ENCODE measurements at regions not wholly inside any gene's neighbourhood (a gene's known extent, or its start where the extent isn't known, plus 50 kb on each side); places are given as distances from the start of the nearest gene placed in this dataset.
A peak's percentile ranks its signal among the peaks of the same experiment; 100 is the strongest.

- Histone ChIP-seq H3K9ac (ENCODE audit: low read length) (no peak overlapping the region), H3K4me1 (ENCODE audit: control insufficient read depth, insufficient read depth, low read length) (peaks cover 5% of the 10 kb centered on the region), H3K36me3 (ENCODE audit: control insufficient read depth, insufficient read depth, low read length, severe bottlenecking) (no peaks in the 10 kb centered on the region), H3K4me3 (ENCODE audit: low read length) (no peak overlapping the region), H3K9me3 (ENCODE audit: control insufficient read depth, low read length) (peaks cover 14% of the 10 kb centered on the region), H3K27me3 (replicated peaks; ENCODE audit: control insufficient read depth, insufficient read depth, low read length) (no peaks in the 10 kb centered on the region)
- DNase-seq (ENCODE audit: low read depth), result no peak
Measured at GRCh38 chr2:126227250-126227649, 428.7 kb upstream of the GYPC start.

- H3K36me3 ChIP-seq (ENCODE audit: control insufficient read depth, insufficient read depth, low read length, severe bottlenecking), result no peaks in the 10 kb centered on the region
- peaks cover 14% of the 10 kb centered on the region for H3K9me3 ChIP-seq (ENCODE audit: control insufficient read depth, low read length)
- no peak for DNase-seq (ENCODE audit: low read depth)
- peaks cover 5% of the 10 kb centered on the region for H3K4me1 ChIP-seq (ENCODE audit: control insufficient read depth, insufficient read depth, low read length)
- no peaks in the 10 kb centered on the region for H3K27me3 ChIP-seq (replicated peaks; ENCODE audit: control insufficient read depth, insufficient read depth, low read length)
- no peak overlapping the region for H3K9ac ChIP-seq (ENCODE audit: low read length)
- no peak overlapping the region for H3K4me3 ChIP-seq (ENCODE audit: low read length)
Measured at GRCh38 chr2:126228531-126228930, 427.4 kb upstream of the GYPC start.

GRCh38 chr2:126238251-126238650 is 417.7 kb upstream of the GYPC start:
- Histone ChIP-seq H3K27me3 (replicated peaks; ENCODE audit: control insufficient read depth, insufficient read depth, low read length) (peaks cover 8% of the 10 kb centered on the region), H3K9ac (ENCODE audit: low read length) (no peak overlapping the region), H3K9me3 (ENCODE audit: control insufficient read depth, low read length) (no peaks in the 10 kb centered on the region), H3K36me3 (ENCODE audit: control insufficient read depth, insufficient read depth, low read length, severe bottlenecking) (no peaks in the 10 kb centered on the region), H3K4me1 (ENCODE audit: control insufficient read depth, insufficient read depth, low read length) (peaks cover 6% of the 10 kb centered on the region), H3K4me3 (ENCODE audit: low read length) (no peak overlapping the region)
- no peak for DNase-seq (ENCODE audit: low read depth)

GRCh38 chr2:126239320-126239955 is 416.5 kb upstream of the GYPC start:
- DNase-seq (ENCODE audit: low read depth), result no peak
- Histone ChIP-seq H3K9me3 (ENCODE audit: control insufficient read depth, low read length) (no peaks in the 10 kb centered on the region), H3K4me3 (ENCODE audit: low read length) (no peak overlapping the region), H3K9ac (ENCODE audit: low read length) (no peak overlapping the region), H3K4me1 (ENCODE audit: control insufficient read depth, insufficient read depth, low read length) (peaks cover 6% of the 10 kb centered on the region), H3K27me3 (replicated peaks; ENCODE audit: control insufficient read depth, insufficient read depth, low read length) (peaks cover 20% of the 10 kb centered on the region), H3K36me3 (ENCODE audit: control insufficient read depth, insufficient read depth, low read length, severe bottlenecking) (no peaks in the 10 kb centered on the region)

GRCh38 chr2:126241001-126241400 is 415.0 kb upstream of the GYPC start:
- H3K27me3 ChIP-seq (replicated peaks; ENCODE audit: control insufficient read depth, insufficient read depth, low read length), result peaks cover 22% of the 10 kb centered on the region
- H3K9ac ChIP-seq (ENCODE audit: low read length), result no peak overlapping the region
- no peak for DNase-seq (ENCODE audit: low read depth)
- H3K9me3 ChIP-seq (ENCODE audit: control insufficient read depth, low read length), result no peaks in the 10 kb centered on the region
- H3K4me3 ChIP-seq (ENCODE audit: low read length), result no peak overlapping the region
- H3K36me3 ChIP-seq (ENCODE audit: control insufficient read depth, insufficient read depth, low read length, severe bottlenecking), result no peaks in the 10 kb centered on the region
- H3K4me1 ChIP-seq (ENCODE audit: control insufficient read depth, insufficient read depth, low read length), result peaks cover 6% of the 10 kb centered on the region

- Histone ChIP-seq H3K4me3 (ENCODE audit: low read length) (no peak overlapping the region), H3K9me3 (ENCODE audit: control insufficient read depth, low read length) (no peaks in the 10 kb centered on the region), H3K36me3 (ENCODE audit: control insufficient read depth, insufficient read depth, low read length, severe bottlenecking) (no peaks in the 10 kb centered on the region), H3K9ac (ENCODE audit: low read length) (no peak overlapping the region), H3K27me3 (replicated peaks; ENCODE audit: control insufficient read depth, insufficient read depth, low read length) (peaks cover 22% of the 10 kb centered on the region), H3K4me1 (ENCODE audit: control insufficient read depth, insufficient read depth, low read length) (peaks cover 6% of the 10 kb centered on the region)
- DNase-seq (ENCODE audit: low read depth), result no peak
Measured at GRCh38 chr2:126241411-126241810, 414.5 kb upstream of the GYPC start.

GRCh38 chr2:126244937-126245336 is 411.0 kb upstream of the GYPC start:
- Histone ChIP-seq H3K9me3 (ENCODE audit: control insufficient read depth, low read length) (no peaks in the 10 kb centered on the region), H3K36me3 (ENCODE audit: control insufficient read depth, insufficient read depth, low read length, severe bottlenecking) (no peaks in the 10 kb centered on the region), H3K27me3 (replicated peaks; ENCODE audit: control insufficient read depth, insufficient read depth, low read length) (peaks cover 23% of the 10 kb centered on the region), H3K4me1 (ENCODE audit: control insufficient read depth, insufficient read depth, low read length) (peaks cover 6% of the 10 kb centered on the region), H3K4me3 (ENCODE audit: low read length) (no peak overlapping the region), H3K9ac (ENCODE audit: low read length) (no peak overlapping the region)
- DNase-seq (ENCODE audit: low read depth), result peak; percentile 0

GRCh38 chr2:126253669-126254068 is 402.3 kb upstream of the GYPC start:
- no peak overlapping the region for H3K4me3 ChIP-seq (ENCODE audit: low read length)
- H3K36me3 ChIP-seq (ENCODE audit: control insufficient read depth, insufficient read depth, low read length, severe bottlenecking), result no peaks in the 10 kb centered on the region
- no peak for DNase-seq (ENCODE audit: low read depth)
- no peaks in the 10 kb centered on the region for H3K27me3 ChIP-seq (replicated peaks; ENCODE audit: control insufficient read depth, insufficient read depth, low read length)
- H3K4me1 ChIP-seq (ENCODE audit: control insufficient read depth, insufficient read depth, low read length), result no peaks in the 10 kb centered on the region
- H3K9me3 ChIP-seq (ENCODE audit: control insufficient read depth, low read length), result no peaks in the 10 kb centered on the region
- H3K9ac ChIP-seq (ENCODE audit: low read length), result no peak overlapping the region

GRCh38 chr2:126264625-126265024 is 391.3 kb upstream of the GYPC start:
- no peaks in the 10 kb centered on the region for H3K27me3 ChIP-seq (replicated peaks; ENCODE audit: control insufficient read depth, insufficient read depth, low read length)
- no peak for DNase-seq (ENCODE audit: low read depth)
- H3K4me1 ChIP-seq (ENCODE audit: control insufficient read depth, insufficient read depth, low read length), result no peaks in the 10 kb centered on the region
- no peak overlapping the region for H3K4me3 ChIP-seq (ENCODE audit: low read length)
- H3K9ac ChIP-seq (ENCODE audit: low read length), result no peak overlapping the region
- no peaks in the 10 kb centered on the region for H3K9me3 ChIP-seq (ENCODE audit: control insufficient read depth, low read length)
- H3K36me3 ChIP-seq (ENCODE audit: control insufficient read depth, insufficient read depth, low read length, severe bottlenecking), result no peaks in the 10 kb centered on the region

GRCh38 chr2:126269911-126270310 is 386.0 kb upstream of the GYPC start:
- DNase-seq (ENCODE audit: low read depth), result no peak

GRCh38 chr2:126270587-126270986 is 385.4 kb upstream of the GYPC start:
- Histone ChIP-seq H3K36me3 (ENCODE audit: control insufficient read depth, insufficient read depth, low read length, severe bottlenecking) (no peaks in the 10 kb centered on the region), H3K27me3 (replicated peaks; ENCODE audit: control insufficient read depth, insufficient read depth, low read length) (no peaks in the 10 kb centered on the region), H3K9me3 (ENCODE audit: control insufficient read depth, low read length) (peaks cover 3% of the 10 kb centered on the region), H3K4me3 (ENCODE audit: low read length) (no peak overlapping the region), H3K4me1 (ENCODE audit: control insufficient read depth, insufficient read depth, low read length) (no peaks in the 10 kb centered on the region), H3K9ac (ENCODE audit: low read length) (no peak overlapping the region)
- DNase-seq (ENCODE audit: low read depth), result no peak

More at GRCh38 chr2:126269911-126270310, 386.0 kb upstream of the GYPC start:
- H3K36me3 ChIP-seq (ENCODE audit: control insufficient read depth, insufficient read depth, low read length, severe bottlenecking), result no peaks in the 10 kb centered on the region
- H3K4me3 ChIP-seq (ENCODE audit: low read length), result no peak overlapping the region
- H3K9me3 ChIP-seq (ENCODE audit: control insufficient read depth, low read length), result peaks cover 2% of the 10 kb centered on the region
- H3K27me3 ChIP-seq (replicated peaks; ENCODE audit: control insufficient read depth, insufficient read depth, low read length), result no peaks in the 10 kb centered on the region
- H3K9ac ChIP-seq (ENCODE audit: low read length), result no peak overlapping the region
- H3K4me1 ChIP-seq (ENCODE audit: control insufficient read depth, insufficient read depth, low read length), result no peaks in the 10 kb centered on the region

- Histone ChIP-seq H3K9ac (ENCODE audit: low read length) (no peak overlapping the region), H3K4me1 (ENCODE audit: control insufficient read depth, insufficient read depth, low read length) (no peaks in the 10 kb centered on the region), H3K27me3 (replicated peaks; ENCODE audit: control insufficient read depth, insufficient read depth, low read length) (no peaks in the 10 kb centered on the region), H3K4me3 (ENCODE audit: low read length) (no peak overlapping the region), H3K36me3 (ENCODE audit: control insufficient read depth, insufficient read depth, low read length, severe bottlenecking) (no peaks in the 10 kb centered on the region), H3K9me3 (ENCODE audit: control insufficient read depth, low read length) (peaks cover 3% of the 10 kb centered on the region)
- DNase-seq (ENCODE audit: low read depth), result no peak
Measured at GRCh38 chr2:126272401-126272800, 383.6 kb upstream of the GYPC start.

All from adipocyte (in vitro differentiated cells).